HG02852 (cell line): ENCODE measurements at regions not wholly inside any gene's neighbourhood (a gene's known extent, or its start where the extent isn't known, plus 50 kb on each side); places are given as distances from the start of the nearest gene placed in this dataset.

Experiments
- ATAC-seq: cut with Tn5 transposase; IDR thresholded peaks from one replicate; pipeline ENCODE4 v1.9.1; 2021; ENCODE audit warnings: mild to moderate bottlenecking, moderate library complexity; ENCODE audit not compliant: unreplicated experiment

- ATAC-seq: no peak
Measured at GRCh38 chr19:27759896-27760295, 1453.1 kb downstream of the UQCRFS1 start.

GRCh38 chr19:27758626-27759505 is 1454.1 kb downstream of the UQCRFS1 start:
- no peak for ATAC-seq

DNA sequence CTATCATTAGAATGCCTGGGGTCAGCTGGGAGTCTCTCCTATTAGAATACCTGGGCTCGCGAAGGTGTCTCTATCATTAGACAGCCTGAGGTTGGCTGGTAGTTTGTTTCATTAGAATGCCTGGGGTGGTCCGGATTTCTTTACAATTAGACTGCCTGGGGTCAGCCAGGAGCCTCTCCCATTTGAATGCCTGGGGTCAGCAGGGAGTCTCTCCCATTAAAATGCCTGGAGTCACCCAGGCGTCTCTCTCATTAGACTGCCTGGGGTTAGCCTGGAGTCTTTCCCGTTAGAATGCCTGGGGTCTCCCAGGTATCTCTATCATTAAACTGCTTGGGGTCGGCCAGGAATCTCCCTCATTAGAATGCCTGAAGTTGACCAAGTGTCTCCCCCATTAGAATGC is 1458.3 kb downstream of the UQCRFS1 start:
- no peak for ATAC-seq

DNA sequence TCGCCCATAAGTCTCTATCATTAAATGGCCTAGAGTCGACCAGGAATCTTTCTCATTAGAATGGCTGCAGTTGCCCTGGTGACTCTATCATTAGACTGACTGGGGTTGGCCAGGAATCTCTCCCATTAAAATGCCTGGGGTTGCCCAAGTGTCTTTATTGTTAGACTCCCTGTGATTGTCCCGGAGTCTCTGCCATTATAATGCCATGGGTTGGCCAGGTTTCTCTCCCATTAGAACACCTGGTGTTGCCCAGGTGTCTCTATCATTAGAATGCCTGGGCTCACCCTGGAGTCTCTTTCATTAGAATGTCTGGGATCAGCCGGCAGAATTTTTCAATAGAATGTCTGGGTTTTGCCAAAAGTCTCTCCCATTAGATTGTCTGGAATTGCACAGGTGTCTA is 1459.3 kb downstream of the UQCRFS1 start:
- no peak for ATAC-seq

DNA sequence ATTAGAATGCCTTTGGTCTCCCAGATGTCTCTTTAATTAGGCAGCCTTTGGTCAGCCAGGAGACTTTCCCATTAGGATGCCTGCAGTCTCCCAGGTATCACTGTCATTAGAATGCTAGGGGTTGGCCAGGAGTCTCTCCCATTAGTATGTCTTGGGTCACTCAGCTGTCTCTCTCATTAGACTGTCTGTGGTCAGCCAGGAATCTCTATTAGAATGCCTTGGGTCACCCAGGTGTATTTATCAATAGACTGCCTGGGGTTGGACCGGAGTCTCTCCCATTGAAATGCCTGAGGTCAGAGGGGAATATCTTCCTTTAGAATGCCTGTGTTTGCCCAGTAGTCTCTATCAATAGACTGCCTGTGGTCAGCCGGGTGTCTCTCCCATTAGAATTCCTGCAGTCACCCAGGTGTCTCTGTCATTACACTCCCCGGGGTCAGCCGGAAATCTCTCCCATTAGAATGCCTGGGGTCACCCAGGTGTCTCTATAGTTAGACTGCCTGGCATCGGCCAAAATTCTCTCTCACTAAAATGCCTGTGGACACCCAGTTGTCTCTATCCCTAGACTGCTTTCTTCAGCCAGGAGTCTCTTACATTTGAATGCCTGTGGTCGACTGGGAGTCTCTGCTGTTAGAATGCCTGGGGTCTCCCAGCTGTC is 1460.3 kb downstream of the UQCRFS1 start:
- ATAC-seq: no peak

GRCh38 chr19:27751044-27751391 is 1461.9 kb downstream of the UQCRFS1 start:
- no peak for ATAC-seq

DNA sequence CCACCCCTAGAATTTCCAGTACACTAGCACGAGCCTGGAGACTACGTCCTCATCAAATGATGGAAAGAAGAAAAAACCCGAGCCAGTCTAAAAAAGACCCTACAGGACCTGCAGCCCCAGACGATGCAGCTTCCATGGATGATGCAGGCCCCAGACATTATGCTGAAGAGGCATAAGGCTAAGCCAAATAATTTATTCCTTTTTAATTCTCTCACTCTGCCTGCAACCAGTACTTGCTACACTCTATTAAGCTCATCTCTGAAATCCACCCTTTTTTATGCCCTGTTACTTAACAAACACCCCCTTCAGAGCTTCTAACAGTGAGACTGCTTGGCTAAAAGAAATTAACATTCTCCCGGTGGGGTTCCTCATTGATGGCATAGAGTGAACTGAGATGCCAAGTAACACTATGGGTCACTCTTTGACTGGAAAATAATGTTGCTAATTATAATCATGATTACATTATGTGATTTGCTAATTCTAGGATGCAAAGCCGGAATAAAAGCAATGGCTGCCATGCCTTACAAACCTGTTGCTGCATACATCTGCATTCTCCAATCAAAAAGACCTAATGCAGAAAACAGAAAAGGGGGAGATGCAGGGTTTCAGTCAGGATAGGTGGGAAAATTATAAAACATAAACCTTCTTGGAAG is 1462.4 kb downstream of the UQCRFS1 start:
- no peak for ATAC-seq

- no peak for ATAC-seq
Measured at GRCh38 chr19:27748551-27749152, 1464.3 kb downstream of the UQCRFS1 start.

- ATAC-seq: no peak
Measured at GRCh38 chr19:27746691-27747380, 1466.1 kb downstream of the UQCRFS1 start.

DNA sequence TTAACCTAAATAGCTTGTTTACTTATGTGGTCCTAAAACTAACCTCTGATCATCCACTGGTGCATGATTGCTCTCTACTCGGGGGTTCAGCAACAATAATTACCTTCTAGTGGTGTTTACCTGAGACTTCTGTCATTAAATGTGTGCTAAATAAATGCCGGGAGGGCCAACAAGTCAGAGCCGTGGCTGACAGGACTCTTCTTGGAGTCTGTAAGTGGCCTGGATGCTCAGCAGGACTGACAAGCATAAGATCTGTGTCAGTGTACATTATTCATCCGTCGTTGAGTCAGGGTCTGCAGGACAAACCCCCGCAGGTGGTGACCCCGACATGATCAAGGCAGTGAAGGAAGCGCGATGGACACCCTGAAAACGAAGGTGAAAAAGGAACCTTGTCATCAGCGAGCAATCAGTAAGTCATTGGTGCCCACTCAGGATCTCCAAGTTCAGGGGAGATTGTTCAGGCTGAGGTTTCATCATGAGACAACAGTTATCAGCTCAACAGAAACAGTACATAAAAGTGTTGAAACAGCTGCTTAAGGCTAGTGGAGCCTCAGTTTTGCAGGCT is 1466.9 kb downstream of the UQCRFS1 start:
- ATAC-seq: no peak

DNA sequence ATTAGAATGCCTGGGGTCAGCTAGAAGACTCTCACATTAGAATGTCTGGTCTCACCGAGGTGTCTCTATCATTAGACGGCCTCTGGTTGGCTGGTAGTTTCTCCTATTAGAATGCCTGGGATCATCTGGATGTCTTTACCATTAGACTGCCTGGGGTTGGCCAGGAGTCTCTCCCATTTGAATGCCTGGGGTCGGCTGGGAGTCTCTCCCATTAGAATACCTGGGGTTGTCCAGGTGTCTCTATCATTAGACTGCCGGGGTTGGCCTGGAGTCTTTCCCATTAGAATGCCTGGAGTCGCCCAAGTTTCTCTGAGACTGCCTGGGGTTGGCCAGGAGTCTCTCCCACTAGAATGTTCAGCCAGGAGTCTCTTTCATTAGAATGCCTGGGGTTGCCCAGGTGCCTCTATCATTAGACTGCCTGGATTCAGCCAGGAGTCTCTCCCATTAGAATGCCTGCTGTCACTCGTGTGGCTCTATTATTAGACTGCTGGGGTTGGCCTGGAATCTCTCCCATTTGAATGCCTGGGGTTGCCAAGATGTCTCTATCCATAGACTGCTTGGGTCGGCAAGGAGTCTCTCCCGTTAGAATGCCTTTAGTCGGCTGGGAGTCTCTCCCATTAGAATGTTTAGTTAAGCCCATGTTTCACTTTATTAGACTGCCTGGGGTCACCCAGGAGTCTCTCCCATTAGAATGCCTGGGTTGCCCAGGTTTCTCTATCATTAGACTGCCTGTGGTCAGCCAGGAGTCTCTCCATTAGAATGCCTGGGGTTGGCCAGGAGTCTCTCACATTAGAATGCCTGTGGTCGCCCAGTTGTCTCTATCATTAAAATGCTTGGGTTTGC is 1467.8 kb downstream of the UQCRFS1 start:
- no peak for ATAC-seq

- ATAC-seq: no peak
Measured at GRCh38 chr19:27742041-27742440, 1470.9 kb downstream of the UQCRFS1 start.

- no peak for ATAC-seq
Measured at GRCh38 chr19:27741236-27741635, 1471.7 kb downstream of the UQCRFS1 start.

GRCh38 chr19:27740396-27740795 is 1472.6 kb downstream of the UQCRFS1 start:
- ATAC-seq: no peak

- no peak for ATAC-seq
Measured at GRCh38 chr19:27738569-27739193, 1474.3 kb downstream of the UQCRFS1 start.

- no peak for ATAC-seq
Measured at GRCh38 chr19:27736225-27736624, 1476.7 kb downstream of the UQCRFS1 start.

- no peak for ATAC-seq
Measured at GRCh38 chr19:27735314-27735713, 1477.6 kb downstream of the UQCRFS1 start.

- ATAC-seq: no peak
Measured at GRCh38 chr19:27734496-27735220, 1478.3 kb downstream of the UQCRFS1 start.
